IMR-90 (cell line): ENCODE measurements at regions not wholly inside any gene's neighbourhood (a gene's known extent, or its start where the extent isn't known, plus 50 kb on each side); places are given as distances from the start of the nearest gene placed in this dataset.

Experiments
- ATAC-seq: fragments of 200-7000 bp; cut with Tn5 transposase; 2 replicates; pipeline ENCODE4 v1.9.1; 2020; ENCODE audit warnings: low read depth, mild to moderate bottlenecking, moderate library complexity
- BruUV-seq: library from RNA; stranded (reverse); fragments of 400-500 nt; replicated peaks from 2 replicates; lab custom pipeline; 2021; lab: Mats Ljungman, UMichigan
- CTCF ChIA-PET: fragments of 300-600 bp; formaldehyde crosslinking; extraction: SDS; loops from one replicate; lab custom pipeline; 2021; ENCODE audit warnings: antibody characterized with exemption; lab: Yijun Ruan, JAX
- POLR2A ChIA-PET: fragments of 300-600 bp; sonication (Branson Sonifier 250); formaldehyde crosslinking; loops from one replicate; lab custom pipeline; 2022; ENCODE audit warnings: antibody characterized with exemption; ENCODE audit not compliant: unreplicated experiment; lab: Charles Lee
- DNase-seq: peaks from one replicate; pipeline ENCODE4 v3.0.0; 2013
- H2AFZ ChIP-seq: replicated peaks from 2 replicates; pipeline ENCODE3; 2013; ENCODE audit warnings: low read length, mild to moderate bottlenecking; ENCODE audit not compliant: poor library complexity
- H2AK5ac ChIP-seq: 2 replicates; pipeline ENCODE4 v1.6.1; 2013; ENCODE audit warnings: low read depth, low read length, inconsistent platforms
- H2AK9ac ChIP-seq: replicated peaks from 2 replicates; pipeline ENCODE3; 2013; ENCODE audit warnings: mild to moderate bottlenecking, low read depth, low read length, moderate library complexity; ENCODE audit not compliant: poor library complexity
- H2BK120ac ChIP-seq: 2 replicates; pipeline ENCODE4 v1.6.1; 2013; ENCODE audit warnings: low read depth, low read length, inconsistent platforms
- H2BK15ac ChIP-seq: 3 replicates; pipeline ENCODE4 v1.6.1; 2013; ENCODE audit warnings: low read depth, low read length, inconsistent platforms
- H2BK20ac ChIP-seq: 2 replicates; pipeline ENCODE4 v1.6.1; 2013; ENCODE audit warnings: low read depth, mild to moderate bottlenecking, inconsistent platforms, low read length, moderate library complexity
- H2BK5ac ChIP-seq: 2 replicates; pipeline ENCODE4 v1.6.1; 2013; ENCODE audit warnings: mild to moderate bottlenecking, low read depth, low read length, inconsistent platforms; ENCODE audit not compliant: poor library complexity, severe bottlenecking
- H3K14ac ChIP-seq: replicated peaks from 2 replicates; pipeline ENCODE4 v1.6.1; 2013; ENCODE audit warnings: low read depth, low read length, inconsistent platforms
- H3K18ac ChIP-seq: 2 replicates; pipeline ENCODE4 v1.6.1; 2013; ENCODE audit warnings: low read depth, low read length, control low read depth
- H3K23ac ChIP-seq: 2 replicates; pipeline ENCODE4 v1.6.1; 2013; ENCODE audit warnings: low read depth, low read length, inconsistent platforms
- H3K27ac ChIP-seq: 2 replicates; pipeline ENCODE4 v1.5.1; 2013; ENCODE audit warnings: mild to moderate bottlenecking, control low read depth, low read length; ENCODE audit not compliant: insufficient read depth
- H3K27me3 ChIP-seq: 2 replicates; pipeline ENCODE4 v1.6.1; 2013; ENCODE audit warnings: low read length; ENCODE audit not compliant: control insufficient read depth, insufficient read depth
- H3K36me3 ChIP-seq: 2 replicates; pipeline ENCODE4 v1.6.1; 2013; ENCODE audit warnings: low read length, mixed read lengths; ENCODE audit not compliant: control insufficient read depth, insufficient read depth
- H3K4ac ChIP-seq: 2 replicates; pipeline ENCODE4 v1.6.1; 2013; ENCODE audit warnings: low read depth, low read length, inconsistent platforms
- H3K4me1 ChIP-seq: 2 replicates; pipeline ENCODE4 v1.6.1; 2013; ENCODE audit warnings: low read length, mixed read lengths; ENCODE audit not compliant: control insufficient read depth, insufficient read depth
- H3K4me2 ChIP-seq: 2 replicates; pipeline ENCODE4 v1.6.1; 2013; ENCODE audit warnings: low read depth, mild to moderate bottlenecking, control low read depth, low read length, moderate library complexity
- H3K4me3 ChIP-seq: 2 replicates; pipeline ENCODE4 v1.5.1; 2013; ENCODE audit warnings: low read depth, mild to moderate bottlenecking, control low read depth, low read length, moderate library complexity; ENCODE audit not compliant: insufficient read depth
- H3K56ac ChIP-seq: 2 replicates; pipeline ENCODE4 v1.6.1; 2013; ENCODE audit warnings: low read length, inconsistent platforms; ENCODE audit not compliant: insufficient read depth; ENCODE audit errors: extremely low read depth
- H3K79me1 ChIP-seq, 2 experiments: 2 replicates each; pipeline ENCODE4 v1.6.1; 2013; ENCODE audit warnings: low read length in 2 of 2, inconsistent platforms in 1 of 2, low read depth in 1 of 2
- H3K9ac ChIP-seq: 2 replicates; pipeline ENCODE4 v1.6.1; 2013; ENCODE audit warnings: low read depth, low read length, control low read depth
- H3K9me1 ChIP-seq: 2 replicates; pipeline ENCODE4 v1.6.1; 2013; ENCODE audit warnings: low read length, inconsistent platforms; ENCODE audit not compliant: insufficient read depth
- H3K9me3 ChIP-seq: 2 replicates; pipeline ENCODE4 v1.6.1; 2013; ENCODE audit warnings: low read length; ENCODE audit not compliant: control insufficient read depth, insufficient read depth
- H4K20me1 ChIP-seq: 2 replicates; pipeline ENCODE4 v1.6.1; 2013; ENCODE audit warnings: low read length, inconsistent platforms; ENCODE audit not compliant: insufficient read depth
- H4K5ac ChIP-seq: 2 replicates; pipeline ENCODE4 v1.6.1; 2013; ENCODE audit warnings: mild to moderate bottlenecking, low read depth, low read length, control low read depth
- H4K8ac ChIP-seq, 2 experiments: 2 replicates each; pipeline ENCODE4 v1.6.1; 2013; ENCODE audit warnings: low read depth in 2 of 2, low read length in 2 of 2, control low read depth in 1 of 2, inconsistent platforms in 1 of 2
- H4K91ac ChIP-seq: 2 replicates; pipeline ENCODE4 v1.6.1; 2013; ENCODE audit warnings: low read depth, low read length, inconsistent platforms; ENCODE audit not compliant: insufficient read depth
- CTCF ChIP-seq: conservative IDR thresholded peaks from 2 replicates; pipeline ENCODE4 v1.5.1; 2012; ENCODE audit warnings: mild to moderate bottlenecking, low read depth, low read length, improper control_type of control experiment
- FOS ChIP-seq: fragments of 150-350 bp; IDR thresholded peaks from 2 replicates; pipeline ENCODE4 v1.6.1; 2016; ENCODE audit warnings: low read depth, low read length
- MAZ ChIP-seq: IDR thresholded peaks from 2 replicates; pipeline ENCODE4 v1.6.1; 2012; ENCODE audit warnings: low read depth, mild to moderate bottlenecking, low read length, improper control_type of control experiment, moderate library complexity, borderline replicate concordance
- NFE2L2 ChIP-seq: fragments of 150-350 bp; IDR thresholded peaks from 2 replicates; pipeline ENCODE4 v1.6.1; 2016; ENCODE audit warnings: low read depth, mild to moderate bottlenecking, low read length
- RCOR1 ChIP-seq: IDR thresholded peaks from 2 replicates; pipeline ENCODE4 v1.6.1; 2012; ENCODE audit warnings: mild to moderate bottlenecking, low read length, improper control_type of control experiment; ENCODE audit not compliant: insufficient replicate concordance
- RFX5 ChIP-seq: IDR thresholded peaks from 2 replicates; pipeline ENCODE4 v1.8.0; 2012; ENCODE audit warnings: low read depth, mild to moderate bottlenecking, low read length, moderate library complexity
- WGBS, 2 experiments: methylation state at CpG; one replicate each; pipeline versions ENCODE4 v1.1.5 to v1.1.7; 2013; ENCODE audit warnings: missing lambda C conversion rate in 2 of 2; ENCODE audit not compliant: insufficient read length in 1 of 2; ENCODE audit errors: extremely low coverage in 2 of 2; 5-methylcytosine and 5-hydroxymethylcytosine counted together
- dilution Hi-C: fragments of 300-500 bp; cut with HindIII; formaldehyde crosslinking; loops from one replicate; pipeline ENCODE4 v1.14.3; 2018; ENCODE audit warnings: low sequenced_read_pairs; ENCODE audit not compliant: unreplicated experiment
- in situ Hi-C: fragments of 300-500 bp; cut with MboI; formaldehyde crosslinking; loops from 3 replicates; pipeline ENCODE4 v1.14.3; 2019; ENCODE audit warnings: low sequenced_read_pairs, inconsistent platforms, mixed read lengths
- intact Hi-C: fragments of 100-400 bp; cut with micrococcal nuclease; formaldehyde crosslinking; loops from 2 replicates; pipeline ENCODE4 v1.10.0; 2022
- TF ChIP-seq, protein P1 (sequence below): fragments of 150-350 bp; IDR thresholded peaks from 2 replicates; pipeline ENCODE4 v1.6.1; 2016; ENCODE audit warnings: low read depth, mild to moderate bottlenecking, low read length, moderate library complexity, borderline replicate concordance
- TF ChIP-seq, protein P2 (sequence below): fragments of 150-350 bp; IDR thresholded peaks from 2 replicates; pipeline ENCODE4 v1.6.1; 2017; ENCODE audit warnings: mild to moderate bottlenecking, antibody characterized with exemption, low read length, low read depth

DNA sequence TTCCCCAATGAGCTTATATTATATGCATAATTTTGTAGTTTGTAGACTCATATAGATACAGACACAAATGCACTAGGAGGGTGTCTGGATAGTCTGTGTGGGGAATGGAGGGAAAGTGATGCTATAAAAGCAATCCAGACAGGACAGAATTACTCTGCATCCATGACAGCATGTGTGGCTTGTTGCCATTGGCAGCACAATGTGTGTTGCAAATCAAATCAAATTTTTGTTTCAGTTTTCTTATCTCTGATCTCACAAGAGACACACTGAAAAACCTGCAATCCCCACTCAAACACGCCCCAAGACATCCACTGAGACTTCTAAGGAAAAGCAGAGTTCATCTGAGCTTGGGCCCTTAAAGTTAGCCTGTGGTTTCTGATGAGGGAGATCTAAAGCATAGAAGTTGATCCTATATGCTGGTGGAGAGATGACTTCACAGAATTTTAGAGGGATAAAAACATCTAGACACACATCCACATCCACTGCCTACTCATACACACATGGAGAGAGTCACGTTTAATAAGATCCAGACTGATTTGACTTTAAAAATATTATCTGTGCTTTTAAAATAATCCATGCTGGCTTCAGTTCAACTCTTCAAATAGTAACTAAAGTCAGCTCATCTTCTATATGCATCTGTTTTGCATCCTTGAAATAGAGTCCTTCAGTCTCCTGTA is 313.0 kb upstream of the PLXNA2 start:
- no peak overlapping the region for H2BK5ac ChIP-seq
- H3K36me3 ChIP-seq, result no peaks in the 10 kb centered on the region
- ChIA-PET POLR2A (no interaction called here), CTCF (no interaction called here)
- no peak overlapping the region for H3K14ac ChIP-seq
- H3K9ac ChIP-seq, result no peak overlapping the region
- H3K79me1 ChIP-seq, result no peaks in the 10 kb centered on the region
- no TSS peak for BruUV-seq
- H3K27me3 ChIP-seq, result no peaks in the 10 kb centered on the region
- no peak overlapping the region for H2BK20ac ChIP-seq
- no peak overlapping the region for H3K23ac ChIP-seq
- ATAC-seq (no peak), DNase-seq (no peak)
- no peak overlapping the region for H2BK120ac ChIP-seq
- 0 out of 2 replicates have a peak, but pooled peaks cover 2% of the 10 kb centered on the region for H3K9me3 ChIP-seq
- H3K4me2 ChIP-seq, result no peak overlapping the region
- no peak overlapping the region for H2BK15ac ChIP-seq
- H4K20me1 ChIP-seq, result no peaks in the 10 kb centered on the region
- no peak overlapping the region for H3K4ac ChIP-seq
- H3K4me1 ChIP-seq, result no peaks in the 10 kb centered on the region
- in situ Hi-C loops, result no loop called here
- H4K91ac ChIP-seq, result no peak overlapping the region
- dilution Hi-C loops, result no loop called here
- H2AK5ac ChIP-seq, result no peak overlapping the region
- no peak overlapping the region for H4K8ac ChIP-seq
- H3K9me1 ChIP-seq, result no peaks in the 10 kb centered on the region
- no peak overlapping the region for H3K56ac ChIP-seq
- no peak overlapping the region for H2AFZ ChIP-seq
- H2AK9ac ChIP-seq, result no peak overlapping the region
- no peak overlapping the region for H3K18ac ChIP-seq
- intact Hi-C loops, result no loop called here
- TF ChIP-seq MAZ (no peak), CTCF (no peak), RFX5 (no peak), NFE2L2 (no peak), RCOR1 (no peak), FOS (no peak)
- TF ChIP-seq, protein P1, sequence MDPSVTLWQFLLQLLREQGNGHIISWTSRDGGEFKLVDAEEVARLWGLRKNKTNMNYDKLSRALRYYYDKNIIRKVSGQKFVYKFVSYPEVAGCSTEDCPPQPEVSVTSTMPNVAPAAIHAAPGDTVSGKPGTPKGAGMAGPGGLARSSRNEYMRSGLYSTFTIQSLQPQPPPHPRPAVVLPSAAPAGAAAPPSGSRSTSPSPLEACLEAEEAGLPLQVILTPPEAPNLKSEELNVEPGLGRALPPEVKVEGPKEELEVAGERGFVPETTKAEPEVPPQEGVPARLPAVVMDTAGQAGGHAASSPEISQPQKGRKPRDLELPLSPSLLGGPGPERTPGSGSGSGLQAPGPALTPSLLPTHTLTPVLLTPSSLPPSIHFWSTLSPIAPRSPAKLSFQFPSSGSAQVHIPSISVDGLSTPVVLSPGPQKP, result no peak
- TF ChIP-seq, protein P2, sequence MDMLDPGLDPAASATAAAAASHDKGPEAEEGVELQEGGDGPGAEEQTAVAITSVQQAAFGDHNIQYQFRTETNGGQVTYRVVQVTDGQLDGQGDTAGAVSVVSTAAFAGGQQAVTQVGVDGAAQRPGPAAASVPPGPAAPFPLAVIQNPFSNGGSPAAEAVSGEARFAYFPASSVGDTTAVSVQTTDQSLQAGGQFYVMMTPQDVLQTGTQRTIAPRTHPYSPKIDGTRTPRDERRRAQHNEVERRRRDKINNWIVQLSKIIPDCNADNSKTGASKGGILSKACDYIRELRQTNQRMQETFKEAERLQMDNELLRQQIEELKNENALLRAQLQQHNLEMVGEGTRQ, result no peak
- no peak overlapping the region for H3K27ac ChIP-seq
- H4K5ac ChIP-seq, result no peak overlapping the region
- no peak overlapping the region for H3K4me3 ChIP-seq
- no CpG with 5 or more reads among the region's 2 CpGs for WGBS, 2 experiments
